Retinal pigment epithelial cell (primary cell): ENCODE measurements at regions not wholly inside any gene's neighbourhood (a gene's known extent, or its start where the extent isn't known, plus 50 kb on each side); places are given as distances from the start of the nearest gene placed in this dataset.

ENCODE experiments used
- DNase-seq: peaks from one replicate; pipeline ENCODE4 v3.0.0-alpha.2; 2010; ENCODE audit warnings: low read depth
- H3K4me3 ChIP-seq: 2 replicates; pipeline ENCODE4 v1.5.1; 2011; ENCODE audit warnings: mild to moderate bottlenecking, low read length, control low read depth, moderate library complexity
- TF ChIP-seq, protein P1 (sequence below): conservative IDR thresholded peaks from 2 replicates; pipeline ENCODE4 v1.5.1; 2011; ENCODE audit warnings: low read depth, low read length, control low read depth, inconsistent platforms

DNA sequence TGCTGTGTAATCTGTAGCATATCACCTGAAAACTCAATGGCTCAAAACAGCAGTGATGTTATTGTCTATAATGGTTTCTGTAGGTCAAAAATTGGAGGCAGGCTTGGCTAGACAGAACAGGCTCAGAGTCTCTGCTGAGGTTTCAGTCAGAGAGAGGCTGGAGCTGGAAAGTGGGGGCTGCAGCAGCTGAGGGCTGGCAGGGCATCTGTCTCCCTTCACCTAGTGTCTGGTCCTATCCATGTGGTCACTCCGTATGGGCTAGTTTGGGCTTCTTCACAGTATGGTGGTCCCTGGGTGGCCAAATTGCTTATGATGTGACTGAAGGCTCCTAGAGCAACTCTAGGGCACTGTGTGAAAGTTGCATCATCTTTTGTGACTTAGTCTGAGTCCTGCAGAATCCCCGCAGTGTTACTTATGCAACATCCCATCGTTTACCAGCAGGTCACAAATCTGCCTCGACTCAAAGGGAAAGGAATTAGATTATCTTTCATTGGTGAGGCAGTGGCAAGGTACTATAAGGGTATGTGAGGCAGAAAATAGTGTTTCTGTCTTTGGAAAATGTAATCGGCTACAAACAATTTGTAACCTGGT is 497.0 kb downstream of the EPHA7 start:
- no peak overlapping the region for H3K4me3 ChIP-seq
- TF ChIP-seq, protein P1, sequence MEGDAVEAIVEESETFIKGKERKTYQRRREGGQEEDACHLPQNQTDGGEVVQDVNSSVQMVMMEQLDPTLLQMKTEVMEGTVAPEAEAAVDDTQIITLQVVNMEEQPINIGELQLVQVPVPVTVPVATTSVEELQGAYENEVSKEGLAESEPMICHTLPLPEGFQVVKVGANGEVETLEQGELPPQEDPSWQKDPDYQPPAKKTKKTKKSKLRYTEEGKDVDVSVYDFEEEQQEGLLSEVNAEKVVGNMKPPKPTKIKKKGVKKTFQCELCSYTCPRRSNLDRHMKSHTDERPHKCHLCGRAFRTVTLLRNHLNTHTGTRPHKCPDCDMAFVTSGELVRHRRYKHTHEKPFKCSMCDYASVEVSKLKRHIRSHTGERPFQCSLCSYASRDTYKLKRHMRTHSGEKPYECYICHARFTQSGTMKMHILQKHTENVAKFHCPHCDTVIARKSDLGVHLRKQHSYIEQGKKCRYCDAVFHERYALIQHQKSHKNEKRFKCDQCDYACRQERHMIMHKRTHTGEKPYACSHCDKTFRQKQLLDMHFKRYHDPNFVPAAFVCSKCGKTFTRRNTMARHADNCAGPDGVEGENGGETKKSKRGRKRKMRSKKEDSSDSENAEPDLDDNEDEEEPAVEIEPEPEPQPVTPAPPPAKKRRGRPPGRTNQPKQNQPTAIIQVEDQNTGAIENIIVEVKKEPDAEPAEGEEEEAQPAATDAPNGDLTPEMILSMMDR = no peak
- DNase-seq = no peak

DNA sequence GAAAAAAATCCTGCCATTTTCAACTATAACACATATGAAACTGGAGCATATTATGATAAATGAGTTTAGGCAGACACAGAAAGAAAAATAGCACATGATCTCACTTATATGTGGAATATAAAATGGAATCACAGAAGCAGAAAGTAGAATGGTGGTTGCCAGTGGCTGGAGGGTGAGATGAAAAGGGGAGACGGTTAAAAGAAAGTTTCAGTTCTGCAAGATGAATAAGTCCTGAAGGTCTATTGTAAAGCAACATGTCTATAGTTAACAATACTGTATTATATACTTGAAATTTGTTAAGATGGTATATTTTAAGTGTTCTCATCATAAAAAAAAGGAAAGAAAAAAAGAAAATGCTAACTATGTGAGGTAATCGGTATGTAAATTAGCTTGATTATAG is 503.9 kb downstream of the EPHA7 start:
- DNase-seq = no peak
- TF ChIP-seq, protein P1 = no peak
- no peak overlapping the region for H3K4me3 ChIP-seq

DNA sequence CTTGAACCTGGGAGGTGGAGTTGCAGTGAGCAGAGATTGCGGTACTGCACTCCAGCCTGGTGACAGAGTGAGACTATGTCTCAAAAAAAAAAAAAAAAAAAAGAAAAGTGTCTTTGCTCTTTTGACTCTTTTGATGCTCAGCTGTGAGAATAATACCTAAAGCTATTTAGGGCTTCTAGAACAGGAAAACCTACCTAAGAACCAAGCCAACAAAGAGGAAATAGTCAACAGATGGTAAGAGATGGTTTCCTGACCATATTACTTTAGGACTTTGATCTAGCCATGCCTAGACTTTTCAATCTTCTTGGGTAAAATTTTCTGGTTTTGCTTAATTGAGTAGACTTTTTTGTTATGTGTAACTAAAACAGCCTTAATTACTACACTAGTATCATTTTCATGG is 508.1 kb downstream of the EPHA7 start:
- no peak overlapping the region for H3K4me3 ChIP-seq
- TF ChIP-seq, protein P1 = no peak
- no peak for DNase-seq

DNA sequence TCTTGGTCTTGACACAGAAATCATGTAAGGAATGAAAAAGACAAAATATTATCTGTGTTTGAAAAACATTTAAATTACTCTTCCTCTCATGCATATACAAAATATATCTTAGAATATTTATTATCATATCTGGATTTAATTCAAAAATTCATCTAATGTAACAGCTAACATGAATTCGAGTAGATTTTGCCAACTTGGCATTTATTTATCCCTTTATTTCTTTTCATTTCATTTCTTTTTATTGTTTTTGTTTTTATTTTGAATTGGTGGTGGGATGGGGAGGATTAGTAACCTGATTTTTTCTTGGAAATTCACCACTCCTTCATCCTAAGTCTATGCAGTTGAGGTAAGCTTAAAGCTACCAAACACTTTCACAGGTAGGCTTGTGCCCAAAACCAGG is 508.7 kb downstream of the EPHA7 start:
- TF ChIP-seq, protein P1 = no peak
- no peak overlapping the region for H3K4me3 ChIP-seq
- DNase-seq = no peak

DNA sequence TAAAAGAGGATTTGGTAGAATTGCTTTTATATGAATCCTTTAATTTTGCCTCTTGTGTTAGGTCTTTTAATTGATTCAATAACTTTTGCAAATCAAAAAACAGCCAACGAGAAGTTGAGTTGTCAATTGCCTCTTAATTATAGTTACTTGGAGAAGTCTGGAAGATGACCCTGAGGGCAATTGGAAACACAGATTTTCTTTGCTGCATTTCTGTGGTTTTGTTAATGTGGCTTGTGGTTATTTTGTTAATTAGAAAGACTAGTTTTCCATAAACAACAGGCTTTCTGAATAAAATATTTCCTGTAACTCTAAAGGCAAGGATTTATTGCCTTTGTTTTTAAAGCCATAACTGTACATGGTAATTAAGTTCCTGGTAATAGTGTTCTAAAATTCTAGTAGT is 513.0 kb downstream of the EPHA7 start:
- TF ChIP-seq, protein P1 = no peak
- DNase-seq = no peak
- no peak overlapping the region for H3K4me3 ChIP-seq

DNA sequence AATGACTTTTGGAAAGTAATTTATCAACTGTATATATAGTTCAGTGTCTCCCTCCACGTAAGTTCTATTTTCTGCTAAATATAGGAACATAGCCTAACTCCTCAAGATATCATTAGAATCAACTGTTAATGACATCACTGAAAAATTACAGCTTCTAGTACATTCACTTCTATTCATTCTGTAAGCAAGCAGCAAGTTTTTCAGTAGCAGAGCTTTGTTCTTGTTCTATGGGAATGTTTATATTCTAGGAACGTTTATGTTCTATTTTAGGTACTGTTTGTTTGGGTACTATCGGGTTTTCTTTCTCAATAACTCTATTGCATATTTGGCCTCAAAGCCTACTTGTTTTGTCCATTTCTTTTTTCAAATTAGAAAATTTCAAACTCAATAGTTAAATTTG is 525.6 kb downstream of the EPHA7 start:
- TF ChIP-seq, protein P1 = no peak
- DNase-seq = no peak
- H3K4me3 ChIP-seq = no peak overlapping the region

DNA sequence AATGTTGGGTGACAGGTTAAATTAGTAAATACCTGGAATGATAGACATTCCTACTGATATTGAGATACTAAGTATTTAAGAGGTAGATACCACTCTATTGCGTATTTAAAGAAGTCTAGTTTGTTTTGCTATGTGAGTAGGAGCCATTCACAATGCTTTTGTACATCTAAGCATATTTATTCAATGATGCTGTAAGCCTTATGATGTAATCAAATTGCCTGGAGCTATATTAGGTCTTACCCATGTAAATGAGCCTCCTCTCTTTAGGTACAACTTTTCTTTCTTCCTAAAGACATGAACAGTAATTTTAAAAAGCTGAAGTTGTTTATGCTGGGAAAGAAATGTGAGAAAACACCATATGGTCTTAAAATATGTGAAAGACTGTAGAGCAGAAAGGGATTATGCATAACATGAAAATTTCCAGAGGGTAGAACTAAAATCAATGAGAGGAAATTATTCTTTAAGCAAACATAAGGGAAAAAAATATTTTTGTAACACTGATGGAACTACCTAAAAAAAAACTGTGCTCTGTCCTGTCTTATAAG is 526.7 kb downstream of the EPHA7 start:
- TF ChIP-seq, protein P1 = no peak
- no peak overlapping the region for H3K4me3 ChIP-seq
- no peak for DNase-seq
